ENCODE measurements at regions not wholly inside any gene's neighbourhood (a gene's known extent, or its start where the extent isn't known, plus 50 kb on each side); places are given as distances from the start of the nearest gene placed in this dataset.

GRCh38 chr10:53469383-53469782 is 696.8 kb upstream of the MBL2 start:
- Histone ChIP-seq H3K27ac (ENCODE audit: low read depth, low read length) (no peak overlapping the region), H3K4me2 (ENCODE audit: low read depth, low read length, poor library complexity, severe bottlenecking) (no peak overlapping the region), H3K9me2 (replicated peaks; ENCODE audit: insufficient read depth, low read length) (no peaks in the 10 kb centered on the region), H3K9me3 (ENCODE audit: insufficient read depth, low read length) (no peaks in the 10 kb centered on the region), H2AFZ (ENCODE audit: low read depth, low read length, severe bottlenecking) (no peak overlapping the region), H3F3A (ENCODE audit: insufficient read depth) (no peaks in the 10 kb centered on the region), H3K27me3 (ENCODE audit: low read length) (no peaks in the 10 kb centered on the region), H3K9ac (ENCODE audit: low read length) (no peak overlapping the region), H4K20me1 (ENCODE audit: low read depth, low read length) (no peaks in the 10 kb centered on the region), H3K36me3 (ENCODE audit: low read length) (no peaks in the 10 kb centered on the region), H3K4me3 (ENCODE audit: insufficient read depth, low read length, poor library complexity, severe bottlenecking) (no peak overlapping the region), H3K79me2 (ENCODE audit: insufficient read depth, low read length) (no peaks in the 10 kb centered on the region)
- TF ChIP-seq CTCF (IDR thresholded peaks at IDR 0.05; ENCODE audit: insufficient read depth, low read length, poor library complexity, severe bottlenecking), result no peak
- TF ChIP-seq EZH2phosphoT487 (conservative IDR thresholded peaks at IDR 0.05; ENCODE audit: low read length), result no peak

DNA sequence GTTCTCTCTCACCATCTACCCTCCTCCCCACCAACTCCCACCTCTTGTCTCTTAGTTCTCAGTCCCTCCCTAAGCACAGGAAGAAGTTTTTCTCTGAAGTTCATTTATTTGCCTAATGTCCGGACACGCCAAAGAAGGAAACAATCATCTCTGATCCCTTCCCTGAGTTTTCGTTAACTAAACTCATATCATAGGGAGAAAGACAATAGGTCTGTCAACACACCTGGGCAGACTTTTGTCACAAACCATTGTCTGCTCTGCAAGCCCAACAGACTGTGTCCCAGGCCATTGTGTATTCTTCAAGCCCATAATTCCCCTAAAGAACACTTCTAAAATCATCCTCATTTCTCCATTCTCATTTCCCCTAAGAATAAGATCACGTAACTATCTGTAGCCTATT is 691.0 kb upstream of the MBL2 start:
- H3F3A ChIP-seq (ENCODE audit: insufficient read depth), result no peaks in the 10 kb centered on the region
- no peaks in the 10 kb centered on the region; the same call in 1 of the 2 replicates for H3K9me2 ChIP-seq (replicated peaks; ENCODE audit: insufficient read depth, low read length)
- H3K9me3 ChIP-seq (ENCODE audit: insufficient read depth, low read length), result no peaks in the 10 kb centered on the region
- no peaks in the 10 kb centered on the region for H4K20me1 ChIP-seq (ENCODE audit: low read depth, low read length)
- H3K79me2 ChIP-seq (ENCODE audit: insufficient read depth, low read length), result no peaks in the 10 kb centered on the region
- no peak for TF ChIP-seq EZH2phosphoT487 (conservative IDR thresholded peaks at IDR 0.05; ENCODE audit: low read length)
- TF ChIP-seq CTCF (IDR thresholded peaks at IDR 0.05; ENCODE audit: insufficient read depth, low read length, poor library complexity, severe bottlenecking), result no peak
- no peak overlapping the region for H3K27ac ChIP-seq (ENCODE audit: low read depth, low read length)
- H2AFZ ChIP-seq (ENCODE audit: low read depth, low read length, severe bottlenecking), result no peak overlapping the region
- no peaks in the 10 kb centered on the region for H3K27me3 ChIP-seq (ENCODE audit: low read length)
- H3K4me2 ChIP-seq (ENCODE audit: low read depth, low read length, poor library complexity, severe bottlenecking), result no peak overlapping the region
- no peak overlapping the region for H3K9ac ChIP-seq (ENCODE audit: low read length)
- no peaks in the 10 kb centered on the region for H3K36me3 ChIP-seq (ENCODE audit: low read length)
- no peak overlapping the region for H3K4me3 ChIP-seq (ENCODE audit: insufficient read depth, low read length, poor library complexity, severe bottlenecking)

GRCh38 chr10:53458007-53458406 is 685.4 kb upstream of the MBL2 start:
- no peak overlapping the region for H3K9ac ChIP-seq (ENCODE audit: low read length)
- no peaks in the 10 kb centered on the region for H3F3A ChIP-seq (ENCODE audit: insufficient read depth)
- H3K9me3 ChIP-seq (ENCODE audit: insufficient read depth, low read length), result no peaks in the 10 kb centered on the region
- no peak overlapping the region for H2AFZ ChIP-seq (ENCODE audit: low read depth, low read length, severe bottlenecking)
- no peak overlapping the region for H3K4me3 ChIP-seq (ENCODE audit: insufficient read depth, low read length, poor library complexity, severe bottlenecking)
- TF ChIP-seq EZH2phosphoT487 (conservative IDR thresholded peaks at IDR 0.05; ENCODE audit: low read length), result no peak
- no peaks in the 10 kb centered on the region for H4K20me1 ChIP-seq (ENCODE audit: low read depth, low read length)
- H3K36me3 ChIP-seq (ENCODE audit: low read length), result no peaks in the 10 kb centered on the region
- H3K27me3 ChIP-seq (ENCODE audit: low read length), result no peaks in the 10 kb centered on the region
- H3K27ac ChIP-seq (ENCODE audit: low read depth, low read length), result no peak overlapping the region
- H3K9me2 ChIP-seq (replicated peaks; ENCODE audit: insufficient read depth, low read length), result no peaks in the 10 kb centered on the region; the same call in 1 of the 2 replicates
- no peak overlapping the region for H3K4me2 ChIP-seq (ENCODE audit: low read depth, low read length, poor library complexity, severe bottlenecking)
- H3K79me2 ChIP-seq (ENCODE audit: insufficient read depth, low read length), result no peaks in the 10 kb centered on the region

GRCh38 chr10:53453196-53453595 is 680.6 kb upstream of the MBL2 start:
- Histone ChIP-seq H3K9me3 (ENCODE audit: insufficient read depth, low read length) (no peaks in the 10 kb centered on the region), H3K4me3 (ENCODE audit: insufficient read depth, low read length, poor library complexity, severe bottlenecking) (no peak overlapping the region), H3K9ac (ENCODE audit: low read length) (no peak overlapping the region), H3K79me2 (ENCODE audit: insufficient read depth, low read length) (no peaks in the 10 kb centered on the region), H3K27me3 (ENCODE audit: low read length) (no peaks in the 10 kb centered on the region), H2AFZ (ENCODE audit: low read depth, low read length, severe bottlenecking) (no peak overlapping the region), H3K36me3 (ENCODE audit: low read length) (no peaks in the 10 kb centered on the region), H3K9me2 (replicated peaks; ENCODE audit: insufficient read depth, low read length) (no peaks in the 10 kb centered on the region), H4K20me1 (ENCODE audit: low read depth, low read length) (no peaks in the 10 kb centered on the region), H3K27ac (ENCODE audit: low read depth, low read length) (no peak overlapping the region), H3F3A (ENCODE audit: insufficient read depth) (no peaks in the 10 kb centered on the region), H3K4me2 (ENCODE audit: low read depth, low read length, poor library complexity, severe bottlenecking) (no peak overlapping the region)
- TF ChIP-seq CTCF (IDR thresholded peaks at IDR 0.05; ENCODE audit: insufficient read depth, low read length, poor library complexity, severe bottlenecking) (no peak), EZH2phosphoT487 (conservative IDR thresholded peaks at IDR 0.05; ENCODE audit: low read length) (no peak)

Measured in SU-DHL-6 (cell line).